ENCODE measurements at regions not wholly inside any gene's neighbourhood (a gene's known extent, or its start where the extent isn't known, plus 50 kb on each side); places are given as distances from the start of the nearest gene placed in this dataset.

DNA sequence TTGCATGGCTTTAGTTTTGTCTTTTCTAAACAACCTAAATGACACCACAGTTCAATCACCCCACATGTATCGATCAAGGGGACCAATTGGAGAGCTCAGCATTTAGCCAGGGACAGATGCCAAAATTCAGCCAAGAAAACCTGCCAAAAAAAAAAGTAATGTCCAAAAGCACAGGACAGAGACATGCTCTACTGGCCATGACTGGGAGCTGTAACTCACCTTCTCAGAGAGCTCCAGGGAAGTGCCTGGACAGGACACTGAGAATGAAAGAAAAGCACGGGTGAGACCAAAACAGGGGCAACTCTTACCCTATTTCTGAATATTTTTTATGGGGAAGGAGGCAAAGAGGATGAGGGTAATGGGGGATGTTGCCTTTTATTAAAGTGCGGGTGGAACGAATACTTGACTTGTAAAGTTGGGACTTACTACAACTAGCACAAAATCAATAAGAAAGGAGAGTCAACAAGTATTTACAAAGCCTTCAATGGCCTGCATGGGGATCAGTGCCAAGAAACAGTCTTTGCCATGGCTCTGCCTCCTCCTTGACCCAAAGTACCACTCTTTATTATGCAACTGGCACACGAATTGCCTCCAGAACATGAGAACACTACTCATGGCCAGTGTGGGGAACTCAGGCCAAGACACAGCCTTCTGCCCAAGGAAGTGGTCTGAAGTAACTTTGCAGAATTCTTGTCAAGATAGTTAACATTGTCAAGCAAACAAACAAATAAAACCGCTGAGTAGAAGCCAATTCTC, 72.9 kb upstream of the HK2 start:
- DNase-seq (ENCODE audit: low spot score) = no peak

DNA sequence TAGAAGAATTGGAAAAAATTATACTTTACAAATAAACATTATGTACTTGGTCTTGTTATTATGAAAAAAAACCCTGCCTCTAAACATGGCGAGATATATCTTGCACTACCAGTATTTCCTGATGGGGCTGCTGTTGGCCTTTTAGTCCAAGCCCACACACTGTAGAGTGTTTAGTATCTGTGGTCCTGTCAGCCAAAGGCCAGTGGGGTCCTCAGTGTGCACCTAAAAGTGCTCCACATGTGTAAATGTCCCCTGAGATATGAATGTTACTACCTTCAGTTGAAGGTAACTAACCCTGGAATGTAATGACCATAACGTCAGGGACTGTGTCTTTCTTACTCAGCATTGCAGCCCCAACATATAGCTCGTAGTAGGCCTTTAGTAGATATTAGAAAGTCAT, 71.1 kb upstream of the HK2 start:
- no peak for DNase-seq (ENCODE audit: low spot score)

DNA sequence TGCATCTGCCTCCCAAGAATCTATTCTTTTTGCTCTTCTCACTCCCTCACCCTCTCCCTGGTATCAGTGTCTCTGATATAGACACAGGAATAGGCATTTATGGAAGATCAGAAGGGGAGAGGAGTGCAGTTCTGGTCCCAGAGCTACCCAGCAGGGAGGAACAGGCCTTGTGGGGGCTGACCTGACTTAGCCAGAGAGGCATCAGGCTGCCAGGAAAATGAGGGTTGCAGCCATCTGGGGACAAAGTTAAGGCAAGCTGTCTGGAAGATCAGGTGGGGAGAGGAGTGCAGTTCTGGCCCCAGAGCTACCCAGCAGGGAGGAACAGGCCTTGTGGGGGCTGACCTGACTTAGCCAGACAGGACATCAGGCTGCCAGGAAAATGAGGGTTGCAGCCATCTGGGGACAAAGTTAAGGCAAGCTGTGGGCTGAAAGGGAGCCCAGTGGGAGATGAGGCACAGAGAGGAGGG, 69.9 kb upstream of the HK2 start:
- no peak for DNase-seq (ENCODE audit: low spot score)

DNA sequence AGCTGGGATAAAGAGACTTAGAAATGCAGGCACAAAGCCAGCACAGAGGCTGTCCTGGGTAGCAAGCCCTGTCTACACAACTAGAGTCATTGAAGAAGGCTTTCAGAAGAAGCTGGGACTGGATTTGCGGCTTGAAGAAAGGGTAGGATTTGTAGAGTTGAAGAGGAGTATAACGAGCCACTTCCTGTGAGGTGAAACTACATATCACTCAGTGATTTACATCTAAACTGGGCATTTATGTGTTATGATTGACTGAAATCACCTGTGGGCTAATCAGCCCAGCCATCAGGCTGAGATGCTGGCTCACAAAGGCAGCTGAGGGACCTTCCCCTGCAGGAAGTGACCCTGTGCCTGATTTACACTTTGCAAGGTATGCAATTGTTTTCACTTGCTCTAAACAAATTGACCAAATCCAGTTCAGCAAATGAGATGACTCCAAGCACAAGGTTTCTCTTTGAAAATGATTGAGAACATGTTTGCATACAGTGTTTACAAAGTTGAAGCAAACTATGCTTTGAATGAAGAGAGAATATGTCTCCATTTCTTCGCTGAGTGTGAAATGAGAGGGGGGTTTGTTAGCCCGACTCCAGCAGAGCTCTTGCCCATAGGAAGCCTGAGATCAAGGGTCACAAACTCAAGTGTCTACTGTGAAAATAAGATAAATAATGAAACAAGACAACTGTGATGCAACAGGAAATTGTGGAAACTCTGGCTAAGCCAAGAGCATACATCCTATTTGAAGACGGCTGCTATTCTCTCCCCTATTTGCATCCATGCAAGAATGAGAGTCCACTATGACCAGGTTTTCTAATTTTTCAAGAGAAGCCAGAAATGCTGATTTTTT, 69.3 kb upstream of the HK2 start:
- DNase-seq (ENCODE audit: low spot score) = no peak

- DNase-seq (ENCODE audit: low spot score) = no peak
Measured at GRCh38 chr2:74766780-74767179, 67.1 kb upstream of the HK2 start.

DNA sequence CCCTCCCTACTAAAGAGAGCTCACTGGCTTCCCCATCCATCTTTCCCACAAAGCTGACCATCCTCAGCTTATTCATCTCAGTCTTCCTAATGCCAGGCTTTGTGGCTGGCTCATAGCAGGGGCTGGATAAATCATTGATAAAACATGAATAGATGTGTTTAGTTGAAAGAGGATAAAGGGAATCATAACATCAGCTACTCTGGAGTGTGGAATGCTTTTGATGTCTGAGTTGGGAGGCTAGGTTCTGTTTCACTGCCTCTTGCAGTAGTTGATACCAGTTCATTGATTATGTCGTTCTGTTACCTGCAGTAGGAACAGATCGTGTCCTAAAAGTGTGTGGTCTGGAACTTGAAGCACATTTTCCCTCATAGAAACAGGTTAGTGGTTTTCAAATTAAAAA, 66.3 kb upstream of the HK2 start:
- no peak for DNase-seq (ENCODE audit: low spot score)

GRCh38 chr2:74768401-74768914, 65.5 kb upstream of the HK2 start:
- no peak for DNase-seq (ENCODE audit: low spot score)

- DNase-seq (ENCODE audit: low spot score) = no peak
Measured at GRCh38 chr2:74772046-74772445, 61.9 kb upstream of the HK2 start.

DNA sequence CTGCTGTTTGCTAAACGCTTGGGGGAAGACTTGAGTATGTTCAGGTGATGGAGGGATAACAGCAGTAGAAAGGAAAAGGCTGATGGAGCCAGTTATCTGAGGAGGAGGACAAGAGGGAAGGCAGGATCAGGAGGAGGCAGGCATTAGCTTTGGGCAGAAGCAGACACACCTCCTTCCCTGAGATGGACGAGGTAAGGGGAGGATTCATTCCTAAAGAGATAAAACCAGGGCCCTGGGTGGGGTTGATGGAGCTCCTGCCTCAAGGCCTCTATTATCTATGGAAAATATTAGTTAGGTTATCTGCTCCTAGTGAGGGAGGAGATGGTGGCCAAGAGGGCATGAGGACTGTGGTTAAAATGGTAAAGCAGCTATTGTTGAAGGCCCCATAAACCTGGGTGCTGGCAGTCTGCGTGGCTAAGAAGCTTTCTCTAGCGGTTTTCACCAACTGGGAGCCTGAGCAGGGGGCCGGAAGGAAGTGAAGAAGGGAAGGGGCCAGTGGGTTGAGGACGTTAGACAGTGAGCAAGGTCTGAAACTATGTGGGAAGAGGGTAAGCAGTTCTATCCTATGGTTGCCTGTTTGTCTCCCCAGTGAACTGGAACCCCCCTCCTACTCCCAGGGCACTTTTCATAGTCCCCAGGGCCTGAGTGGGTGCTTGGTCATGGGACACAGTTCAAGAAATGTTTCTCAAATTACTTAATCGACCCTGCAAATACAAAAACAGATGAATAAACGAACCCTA, 56.6 kb upstream of the HK2 start:
- DNase-seq (ENCODE audit: low spot score) = no peak

DNA sequence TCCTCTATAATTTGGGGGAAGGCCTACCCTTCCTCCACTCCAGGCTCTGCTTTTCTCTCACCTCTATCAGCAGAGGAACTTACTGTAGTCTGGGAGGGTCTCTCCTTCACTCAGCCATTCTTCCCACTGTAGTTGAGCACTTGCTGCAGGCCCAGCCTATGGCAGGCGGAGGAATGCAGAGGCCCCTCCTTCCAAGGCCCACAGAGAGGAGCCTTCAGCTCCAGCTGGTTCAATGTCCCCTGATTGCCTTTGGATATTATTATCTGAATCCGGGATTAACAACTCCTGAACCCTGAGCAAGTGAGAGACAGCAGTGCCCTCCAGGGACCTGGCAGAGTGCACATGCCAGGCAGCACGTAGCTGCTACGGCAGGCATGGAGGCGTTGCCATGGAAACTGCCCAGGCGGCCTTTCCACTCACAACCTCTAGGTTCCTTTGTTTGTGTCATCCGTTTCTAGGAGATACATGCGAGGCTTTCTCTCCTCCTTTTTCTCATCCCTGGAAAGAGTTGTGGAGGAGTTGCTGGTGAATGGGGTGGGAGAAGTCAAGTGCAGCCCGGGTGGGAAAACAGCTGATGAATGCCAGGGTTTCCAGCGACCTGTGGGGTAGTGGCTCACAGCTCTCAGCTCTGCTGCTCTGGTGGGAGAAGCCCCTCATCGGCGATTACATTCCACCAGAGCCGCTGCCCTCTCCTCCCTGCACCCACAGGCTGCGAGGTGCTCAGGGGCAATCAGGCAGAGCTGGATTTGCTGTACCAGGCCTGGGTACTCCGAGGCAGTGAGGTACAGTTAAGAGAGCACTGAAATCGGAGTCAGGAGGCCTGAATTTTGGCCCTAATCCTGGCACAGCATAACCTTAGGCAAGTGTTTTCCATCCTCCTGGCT, 55.3 kb upstream of the HK2 start:
- DNase-seq (ENCODE audit: low spot score) = peak; percentile 75

DNA sequence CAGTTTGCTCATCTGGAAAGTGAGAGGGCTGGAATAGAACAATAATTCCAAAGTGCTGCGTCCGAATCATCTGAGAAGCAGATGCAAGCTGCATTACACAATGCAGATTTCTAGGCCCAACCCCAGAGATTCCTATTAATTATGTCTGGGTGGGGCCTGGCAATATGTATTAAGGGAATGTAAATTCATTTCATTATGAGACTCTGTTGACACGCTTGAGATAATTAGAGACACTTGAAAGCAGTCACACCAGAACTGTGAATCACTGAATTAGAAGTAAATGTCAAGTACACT, 54.7 kb upstream of the HK2 start:
- no peak for DNase-seq (ENCODE audit: low spot score)

GRCh38 chr2:74779587-74780135, 54.3 kb upstream of the HK2 start:
- no peak for DNase-seq (ENCODE audit: low spot score)

Measured in iPS-NIHi11 (cell line).